ENCODE measurements at regions not wholly inside any gene's neighbourhood (a gene's known extent, or its start where the extent isn't known, plus 50 kb on each side); places are given as distances from the start of the nearest gene placed in this dataset.

- TF ChIP-seq NR2F1 (conservative IDR thresholded peaks at IDR 0.05) (no peak), BCL3 (IDR thresholded peaks at IDR 0.05; ENCODE audit: borderline replicate concordance, insufficient read depth, low read depth, low read length, poor library complexity, severe bottlenecking) (no peak), POLR2AphosphoS2 (IDR thresholded peaks at IDR 0.05; ENCODE audit: low read depth, low read length) (no peak), CTCF (IDR thresholded peaks at IDR 0.05 in 2 of 3, conservative IDR thresholded peaks at IDR 0.05 in 1 of 3; ENCODE audit: control insufficient read depth in 2 of 3, extremely low read depth in 1 of 3, insufficient read depth in 1 of 3, low read depth in 3 of 3, low read length in 3 of 3) (no peak), REST (IDR thresholded peaks at IDR 0.05; ENCODE audit: low read depth, low read length) (no peak), RFX5 (IDR thresholded peaks at IDR 0.05; ENCODE audit: low read depth, low read length) (no peak), POLR2AphosphoS5 (IDR thresholded peaks at IDR 0.05; ENCODE audit: low read length) (no peak), PBX3 (IDR thresholded peaks at IDR 0.05; ENCODE audit: insufficient replicate concordance, low read depth, low read length) (no peak), RCOR1 (conservative IDR thresholded peaks at IDR 0.05; ENCODE audit: low read depth, low read length) (no peak), POLR2A (IDR thresholded peaks at IDR 0.05; ENCODE audit: low read depth, low read length) (no peak), PAX5 (IDR thresholded peaks at IDR 0.05; ENCODE audit: borderline replicate concordance, low read depth, low read length) (no peak), MAX (IDR thresholded peaks at IDR 0.05; ENCODE audit: low read depth, low read length) (no peak)
Measured at GRCh38 chr18:30903566-30903965, 139.0 kb downstream of the DSC3 start.
